Spleen (tissue), 11 donors: ENCODE measurements at regions not wholly inside any gene's neighbourhood (a gene's known extent, or its start where the extent isn't known, plus 50 kb on each side); places are given as distances from the start of the nearest gene placed in this dataset.
"Not testable (repeated sequence)": the region's sequence is repeated elsewhere in the genome, so short reads cannot be mapped to it uniquely, and the experiment has no call there.

Source experiments
- DNase-seq: peaks from one replicate; pipeline ENCODE4 v3.0.0-alpha.2; 2020
- H3K27ac ChIP-seq, 8 donors: fragments of 200-600 bp; sonication (generic) in 7 of 8; 1 replicate in 4 of 8; 2 replicates in 4 of 8; pipeline versions ENCODE4 v1.5.0 to v1.8.0; 2016 to 2021; ENCODE audit warnings: inconsistent platforms in 4 of 8, mild to moderate bottlenecking in 4 of 8, moderate library complexity in 1 of 8
- H3K27me3 ChIP-seq, 7 donors: fragments of 200-600 bp; sonication (generic) in 6 of 7; replicated peaks in 1 of 7; 1 replicate in 4 of 7; 2 replicates in 3 of 7; pipeline versions ENCODE4 v1.5.0 to v1.8.0; 2016 to 2021; ENCODE audit warnings: inconsistent platforms in 3 of 7, mild to moderate bottlenecking in 1 of 7
- H3K36me3 ChIP-seq, 6 donors: fragments of 200-600 bp; sonication (generic) in 5 of 6; 1 replicate in 4 of 6; 2 replicates in 2 of 6; pipeline versions ENCODE4 v1.5.0 to v1.8.0; 2016 to 2021; ENCODE audit warnings: inconsistent platforms in 2 of 6
- H3K4me1 ChIP-seq, 6 donors: fragments of 200-600 bp; sonication (generic) in 5 of 6; 1 replicate in 3 of 6; 2 replicates in 3 of 6; pipeline versions ENCODE4 v1.5.0 to v1.8.0; 2016 to 2021; ENCODE audit warnings: inconsistent platforms in 3 of 6
- H3K4me3 ChIP-seq, 8 donors: fragments of 200-600 bp; sonication (generic) in 7 of 8; 1 replicate in 4 of 8; 2 replicates in 4 of 8; pipeline versions ENCODE4 v1.5.0 to v1.8.0; 2016 to 2021; ENCODE audit warnings: inconsistent platforms in 4 of 8, mild to moderate bottlenecking in 4 of 8, moderate library complexity in 2 of 8
- H3K9me3 ChIP-seq, 8 donors: fragments of 200-600 bp; sonication (generic) in 7 of 8; 1 replicate in 4 of 8; 2 replicates in 4 of 8; pipeline versions ENCODE4 v1.5.0 to v1.8.0; 2016 to 2021; ENCODE audit warnings: inconsistent platforms in 4 of 8
- CTCF ChIP-seq, 11 experiments: fragments of 200-600 bp in 7 of 11; fragments of 450-650 bp in 4 of 11; sonication (generic) in 4 of 11; IDR thresholded peaks in 8 of 11; conservative IDR thresholded peaks in 3 of 11; 1 replicate in 7 of 11; 2 replicates in 4 of 11; pipeline versions ENCODE4 v1.4.0 to v1.8.0; 2016 to 2021; ENCODE audit warnings: antibody characterized with exemption in 11 of 11, inconsistent platforms in 4 of 11, mild to moderate bottlenecking in 1 of 11
- POLR2A ChIP-seq, 3 donors: fragments of 450-650 bp; IDR thresholded peaks; one replicate each; pipeline ENCODE4 v1.5.1; 2017; ENCODE audit warnings: antibody characterized with exemption in 3 of 3, mild to moderate bottlenecking in 1 of 3
- POLR2AphosphoS5 ChIP-seq, 3 donors: sonication (generic); formaldehyde crosslinking; IDR thresholded peaks; one replicate each; pipeline ENCODE4 v1.5.1; 2017; ENCODE audit warnings: antibody characterized with exemption in 3 of 3
- WGBS, 5 donors: extraction: QIAGEN DNeasy Blood & Tissue Kit in 3 of 5; methylation state at CpG; one replicate each; pipeline versions ENCODE4 v1.1.5 to v1.1.7; 2013 to 2018; 5-methylcytosine and 5-hydroxymethylcytosine counted together
- intact Hi-C: fragments of 100-400 bp; cut with DNase I; formaldehyde crosslinking; loops from one replicate; pipeline ENCODE4 v1.15.0; 2023; ENCODE audit warnings: low total_unique reads
- donor health status: healthy with polysubstance abuse.
- donor health status: DM: no; HTN: no; CAD: no; lungs with moderate emphysema.
- donor health status: DM: no; HTN: no; CAD: no.
- donor health status: Bipolar disorder and iron deficiency.
- donor health status: healthy.
- donor health status: DM: no; HTN: no; CAD: no.
- donor health status: DM: yes; HTN: yes; CAD: no.

- WGBS, 5 donors, result 88 to 94% (median 90%) methylated on average over 5 of the region's 5 CpGs
- no peak for DNase-seq
- Histone ChIP-seq H3K36me3 (no peaks in the 10 kb centered on the region), H3K27me3 (no peaks in the 10 kb centered on the region), H3K4me1 (no peaks in the 10 kb centered on the region), H3K27ac (no peak overlapping the region), H3K4me3 (no peak overlapping the region), H3K9me3 (no peaks in the 10 kb centered on the region)
- intact Hi-C loops, result no loop called here
- TF ChIP-seq CTCF (IDR thresholded peaks at IDR 0.05 in 8 of 11, conservative IDR thresholded peaks at IDR 0.05 in 3 of 11) (no peak), POLR2A (IDR thresholded peaks at IDR 0.05) (no peak), POLR2AphosphoS5 (IDR thresholded peaks at IDR 0.05) (no peak)
These were observed 575.4 kb upstream of the GOLIM4 start for GRCh38 chr3:168671091-168671490.

- not testable (repeated sequence) for DNase-seq
These were observed 565.3 kb upstream of the GOLIM4 start for GRCh38 chr3:168660879-168661657.

GRCh38 chr3:168659015-168659414, 563.3 kb upstream of the GOLIM4 start:
- Histone ChIP-seq H3K36me3 (no peaks in the 10 kb centered on the region), H3K4me3 (no peak overlapping the region), H3K27me3 (no peaks in the 10 kb centered on the region), H3K9me3 (peaks cover 0 to 18% (median 2%) of the 10 kb centered on the region in 8 donors), H3K4me1 (no peaks in the 10 kb centered on the region), H3K27ac (no peak overlapping the region)
- intact Hi-C loops, result no loop called here
- DNase-seq, result no peak
- TF ChIP-seq POLR2AphosphoS5 (IDR thresholded peaks at IDR 0.05), result no peak
- no peak for TF ChIP-seq CTCF (IDR thresholded peaks at IDR 0.05 in 8 of 11, conservative IDR thresholded peaks at IDR 0.05 in 3 of 11)
- TF ChIP-seq POLR2A (IDR thresholded peaks at IDR 0.05), result no peak

More at GRCh38 chr3:168660879-168661657, 565.3 kb upstream of the GOLIM4 start:
- intact Hi-C loops, H3K4me3 ChIP-seq, H3K4me1 ChIP-seq, H3K27ac ChIP-seq, H3K27me3 ChIP-seq, H3K36me3 ChIP-seq: not testable (repeated sequence)
- WGBS, 5 donors, result 71 to 80% (median 78%) methylated on average over 6 of the region's 6 CpGs
- H3K9me3 ChIP-seq, result peaks cover 0 to 18% (median 2%) of the 10 kb centered on the region in 8 donors

GRCh38 chr3:168655611-168656010, 559.9 kb upstream of the GOLIM4 start:
- no peaks in the 10 kb centered on the region for H3K36me3 ChIP-seq
- H3K27me3 ChIP-seq, result no peaks in the 10 kb centered on the region
- no peak overlapping the region for H3K27ac ChIP-seq
- WGBS, 5 donors, result 80 to 97% (median 84%) methylated on average over 1 of the region's 1 CpG
- no peak overlapping the region for H3K4me3 ChIP-seq
- no peak for TF ChIP-seq POLR2A (IDR thresholded peaks at IDR 0.05)
- no peak for TF ChIP-seq POLR2AphosphoS5 (IDR thresholded peaks at IDR 0.05)
- TF ChIP-seq CTCF (IDR thresholded peaks at IDR 0.05 in 8 of 11, conservative IDR thresholded peaks at IDR 0.05 in 3 of 11), result no peak
- intact Hi-C loops, result no loop called here
- no peaks in the 10 kb centered on the region for H3K4me1 ChIP-seq
- H3K9me3 ChIP-seq, result peaks cover 0 to 7% (median 0%) of the 10 kb centered on the region in 8 donors
- no peak for DNase-seq
